H1 (cell line): ENCODE measurements at regions not wholly inside any gene's neighbourhood (a gene's known extent, or its start where the extent isn't known, plus 50 kb on each side); places are given as distances from the start of the nearest gene placed in this dataset.

Source experiments
- CTCF ChIA-PET: fragments of 300-600 bp; sonication (Branson Sonifier 250); formaldehyde crosslinking; loops from one replicate; lab custom pipeline; 2021; ENCODE audit not compliant: partially characterized antibody; lab: Charles Lee
- POLR2A ChIA-PET: fragments of 300-600 bp; sonication (Branson Sonifier 250); formaldehyde crosslinking; loops from one replicate; lab custom pipeline; 2021; ENCODE audit warnings: inconsistent platforms; ENCODE audit not compliant: partially characterized antibody; lab: Charles Lee
- DNase-seq, 2 experiments: peaks; one replicate each; pipeline versions ENCODE4 v3.0.0 to v3.0.0-alpha.2; 2010 to 2022; ENCODE audit warnings: low spot score in 2 of 2, low read depth in 1 of 2, mixed read lengths in 1 of 2
- FAIRE-seq: peaks from 2 replicates; lab custom pipeline; 2011; peaks lifted over from hg19 to GRCh38; lab: Jason Lieb, UNC
- H2AFZ ChIP-seq: 2 replicates; pipeline ENCODE4 v1.8.1; 2012; ENCODE audit warnings: low read length, inconsistent platforms
- H2AK5ac ChIP-seq: 2 replicates; pipeline ENCODE4 v1.6.1; 2013; ENCODE audit warnings: low read depth, low read length
- H2BK120ac ChIP-seq: replicated peaks from 2 replicates; pipeline ENCODE3; 2013; ENCODE audit warnings: low read depth, low read length, inconsistent platforms
- H2BK12ac ChIP-seq: 2 replicates; pipeline ENCODE4 v1.6.1; 2013; ENCODE audit warnings: low read depth, low read length
- H2BK15ac ChIP-seq: 2 replicates; pipeline ENCODE4 v1.6.1; 2013; ENCODE audit warnings: low read length
- H2BK20ac ChIP-seq: 2 replicates; pipeline ENCODE4 v1.6.1; 2013; ENCODE audit warnings: low read length
- H2BK5ac ChIP-seq: 2 replicates; pipeline ENCODE4 v1.6.1; 2013; ENCODE audit warnings: low read depth, low read length
- H3K14ac ChIP-seq: 2 replicates; pipeline ENCODE4 v1.6.1; 2013; ENCODE audit warnings: inconsistent platforms; ENCODE audit not compliant: insufficient read length
- H3K18ac ChIP-seq: 2 replicates; pipeline ENCODE4 v1.6.1; 2013; ENCODE audit warnings: low read length; ENCODE audit errors: extremely low read depth
- H3K23ac ChIP-seq: 2 replicates; pipeline ENCODE4 v1.6.1; 2013; ENCODE audit warnings: inconsistent platforms; ENCODE audit not compliant: insufficient read length
- H3K23me2 ChIP-seq: 2 replicates; pipeline ENCODE4 v1.6.1; 2013; ENCODE audit warnings: low read depth, low read length
- H3K27ac ChIP-seq: 2 replicates; pipeline ENCODE4 v1.6.1; 2011; ENCODE audit warnings: low read depth, low read length, inconsistent platforms
- H3K27me3 ChIP-seq, 4 experiments: replicated peaks in 1 of 4; 1 replicate in 1 of 4; 2 replicates in 3 of 4; pipeline versions ENCODE4 v1.6.1 to v1.8.1; 2011 to 2013; ENCODE audit warnings: low read length in 3 of 4, mild to moderate bottlenecking in 3 of 4, inconsistent platforms in 2 of 4, mixed read lengths in 2 of 4, moderate library complexity in 1 of 4; ENCODE audit not compliant: control insufficient read depth in 3 of 4, insufficient read depth in 3 of 4; ENCODE audit errors: extremely low read depth in 1 of 4
- H3K36me3 ChIP-seq, 4 experiments: 2 replicates each; pipeline versions ENCODE4 v1.6.1 to v1.8.1; 2011 to 2013; ENCODE audit warnings: mild to moderate bottlenecking in 4 of 4, low read length in 3 of 4, moderate library complexity in 2 of 4, control low read depth in 1 of 4, inconsistent platforms in 1 of 4; ENCODE audit not compliant: insufficient read depth in 4 of 4, control insufficient read depth in 2 of 4
- H3K4ac ChIP-seq: replicated peaks from 2 replicates; pipeline ENCODE3; 2013; ENCODE audit warnings: low read length, low read depth, mixed read lengths, inconsistent platforms; ENCODE audit not compliant: insufficient read length
- H3K4me1 ChIP-seq, 4 experiments: replicated peaks in 1 of 4; 1 replicate in 1 of 4; 2 replicates in 3 of 4; pipeline versions ENCODE4 v1.6.1 to v1.8.1; 2011 to 2013; ENCODE audit warnings: low read length in 3 of 4, inconsistent platforms in 2 of 4, mixed read lengths in 1 of 4; ENCODE audit not compliant: insufficient read depth in 4 of 4, control insufficient read depth in 3 of 4
- H3K4me2 ChIP-seq, 2 experiments: 2 replicates each; pipeline versions ENCODE4 v1.6.1 to v1.8.1; 2011 to 2013; ENCODE audit warnings: low read depth in 2 of 2, low read length in 2 of 2, control low read depth in 1 of 2, inconsistent platforms in 1 of 2, mild to moderate bottlenecking in 1 of 2; ENCODE audit not compliant: insufficient read depth in 1 of 2
- H3K4me3 ChIP-seq, 4 experiments: fragments of 200-600, 300-600 bp in 1 of 4; sonication (generic), shearing (Covaris generic), sonication (Bioruptor Twin) in 1 of 4; 2 replicates each; pipeline versions ENCODE4 v1.5.1 to v1.8.1; 2011 to 2016; ENCODE audit warnings: low read length in 4 of 4, low read depth in 3 of 4, control low read depth in 2 of 4, inconsistent platforms in 2 of 4, mild to moderate bottlenecking in 2 of 4, mixed read lengths in 1 of 4, moderate library complexity in 1 of 4; ENCODE audit not compliant: insufficient read depth in 2 of 4; ENCODE audit errors: extremely low read depth in 1 of 4
- H3K56ac ChIP-seq: replicated peaks from 2 replicates; pipeline ENCODE3; 2013; ENCODE audit warnings: low read depth, mild to moderate bottlenecking, mixed read lengths, low read length, inconsistent platforms; ENCODE audit not compliant: insufficient read length
- H3K79me1 ChIP-seq: 2 replicates; pipeline ENCODE4 v1.6.1; 2013; ENCODE audit warnings: low read depth, low read length, control low read depth
- H3K79me2 ChIP-seq, 2 experiments: 2 replicates each; pipeline versions ENCODE4 v1.6.1 to v1.8.1; 2012 to 2013; ENCODE audit warnings: low read length in 2 of 2, mild to moderate bottlenecking in 2 of 2, inconsistent platforms in 1 of 2; ENCODE audit not compliant: insufficient read depth in 2 of 2, control insufficient read depth in 1 of 2
- H3K9ac ChIP-seq, 4 experiments: replicated peaks in 1 of 4; 1 replicate in 1 of 4; 2 replicates in 3 of 4; pipeline versions ENCODE4 v1.6.1 to v1.8.1; 2011 to 2013; ENCODE audit warnings: low read depth in 3 of 4, low read length in 3 of 4, control low read depth in 2 of 4, mild to moderate bottlenecking in 2 of 4, moderate library complexity in 2 of 4, inconsistent platforms in 1 of 4; ENCODE audit errors: extremely low read depth in 1 of 4
- H3K9me3 ChIP-seq, 2 experiments: 2 replicates each; pipeline versions ENCODE4 v1.6.1 to v1.8.1; 2012 to 2013; ENCODE audit warnings: mild to moderate bottlenecking in 2 of 2, moderate library complexity in 2 of 2, control low read depth in 1 of 2, inconsistent platforms in 1 of 2, low read depth in 1 of 2, low read length in 1 of 2, mixed read lengths in 1 of 2; ENCODE audit not compliant: insufficient read depth in 2 of 2
- H4K20me1 ChIP-seq, 2 experiments: replicated peaks in 1 of 2; 2 replicates each; pipeline versions ENCODE3 to v1.8.1; 2011 to 2013; ENCODE audit warnings: inconsistent platforms in 2 of 2, low read length in 2 of 2, mild to moderate bottlenecking in 1 of 2; ENCODE audit not compliant: insufficient read depth in 2 of 2, control insufficient read depth in 1 of 2
- H4K5ac ChIP-seq: 2 replicates; pipeline ENCODE4 v1.6.1; 2013; ENCODE audit warnings: low read length, low read depth, mixed read lengths, inconsistent platforms; ENCODE audit not compliant: insufficient read length
- H4K8ac ChIP-seq: 2 replicates; pipeline ENCODE4 v1.8.0; 2013; ENCODE audit warnings: mild to moderate bottlenecking, moderate library complexity, low read length, inconsistent platforms; ENCODE audit not compliant: insufficient read depth; ENCODE audit errors: extremely low read depth
- H4K91ac ChIP-seq: replicated peaks from 2 replicates; pipeline ENCODE3; 2013; ENCODE audit warnings: low read length, mixed read lengths, inconsistent platforms; ENCODE audit not compliant: insufficient read length
- CBX5 ChIP-seq: fragments of 300-800, 300-1000 bp; sonication (generic); IDR thresholded peaks from 2 replicates; pipeline ENCODE4 v1.7.1; 2016; ENCODE audit warnings: antibody characterized with exemption, low read length, low read depth
- CHD1 ChIP-seq: IDR thresholded peaks from 2 replicates; pipeline ENCODE4 v1.6.1; 2012; ENCODE audit warnings: low read depth, low read length, improper control_type of control experiment
- JUND ChIP-seq: IDR thresholded peaks from 2 replicates; pipeline ENCODE4 v1.6.1; 2011; ENCODE audit warnings: mild to moderate bottlenecking, improper control_type of control experiment, low read length
- MAX ChIP-seq: IDR thresholded peaks from 2 replicates; pipeline ENCODE4 v1.6.1; 2012; ENCODE audit warnings: inconsistent platforms
- RAD21 ChIP-seq, 2 experiments: IDR thresholded peaks in 1 of 2; conservative IDR thresholded peaks in 1 of 2; 2 replicates each; pipeline ENCODE4 v1.6.1; 2011; ENCODE audit warnings: low read depth in 2 of 2, low read length in 2 of 2, improper control_type of control experiment in 1 of 2, inconsistent platforms in 1 of 2, mild to moderate bottlenecking in 1 of 2, moderate library complexity in 1 of 2
- SRF ChIP-seq: IDR thresholded peaks from 2 replicates; pipeline ENCODE4 v1.6.1; 2011; ENCODE audit warnings: mild to moderate bottlenecking, low read depth, low read length, moderate library complexity
- WGBS, 2 experiments: shearing (Covaris generic) in 1 of 2; methylation state at CpG; one replicate each; pipeline versions ENCODE4 v1.1.6 to v1.1.7; 2013 to 2015; ENCODE audit warnings: low lambda C conversion rate in 2 of 2, mixed read lengths in 2 of 2, inconsistent platforms in 1 of 2, low coverage in 1 of 2, missing lambda C conversion rate in 1 of 2; ENCODE audit not compliant: insufficient replicate concordance in 2 of 2, insufficient coverage in 1 of 2, insufficient read length in 1 of 2; ENCODE audit errors: extremely low coverage in 1 of 2, missing lambda C conversion rate in 1 of 2; 5-methylcytosine and 5-hydroxymethylcytosine counted together
- TF ChIP-seq, protein P1 (sequence below): IDR thresholded peaks from 2 replicates; pipeline ENCODE4 v1.6.1; 2011; ENCODE audit warnings: low read depth, mild to moderate bottlenecking, low read length; ENCODE audit not compliant: insufficient read depth

GRCh38 chr1:208892147-208892546 lies 648.0 kb upstream of the PLXNA2 start:
- H2AFZ ChIP-seq: no peak overlapping the region
- no peak overlapping the region for H2BK120ac ChIP-seq
- no peak overlapping the region for H4K5ac ChIP-seq
- TF ChIP-seq MAX: no peak
- TF ChIP-seq SRF: no peak
- no peak for TF ChIP-seq CBX5
- TF ChIP-seq RAD21 (IDR thresholded peaks at IDR 0.05 in 1 of 2, conservative IDR thresholded peaks at IDR 0.05 in 1 of 2; ENCODE audit: low read depth in 2 of 2, low read length in 2 of 2): no peak
- TF ChIP-seq JUND: no peak
- no peak for TF ChIP-seq CHD1
- TF ChIP-seq, protein P1, sequence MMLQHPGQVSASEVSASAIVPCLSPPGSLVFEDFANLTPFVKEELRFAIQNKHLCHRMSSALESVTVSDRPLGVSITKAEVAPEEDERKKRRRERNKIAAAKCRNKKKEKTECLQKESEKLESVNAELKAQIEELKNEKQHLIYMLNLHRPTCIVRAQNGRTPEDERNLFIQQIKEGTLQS: no peak
- FAIRE-seq (no peak), DNase-seq (no peak)
- no peak overlapping the region; the same call in 1 of the 2 replicates for H3K27ac ChIP-seq
- H3K79me2 ChIP-seq: no peaks in the 10 kb centered on the region
- H3K27me3 ChIP-seq: no peaks in the 10 kb centered on the region
- ChIA-PET POLR2A (no interaction called here), CTCF (interaction anchor here (1.2 kb wide), 1 partner anchor 8 kb away, joined by 3 read pairs; no protein-coding TSS in a partner anchor)
- H2BK20ac ChIP-seq: no peak overlapping the region
- H3K9me3 ChIP-seq: no peaks in the 10 kb centered on the region
- H2AK5ac ChIP-seq: no peak overlapping the region
- 90% methylated on average over 6 of the region's 6 CpGs; no CpG with 5 or more reads in 1 of the 2 experiments for WGBS, 2 experiments
- H3K4ac ChIP-seq: no peak overlapping the region
- no peak overlapping the region for H4K91ac ChIP-seq
- H3K4me1 ChIP-seq: no peaks in the 10 kb centered on the region
- H3K9ac ChIP-seq: no peak overlapping the region
- H3K4me3 ChIP-seq: no peak overlapping the region
- no peaks in the 10 kb centered on the region for H4K20me1 ChIP-seq
- H3K56ac ChIP-seq: no peak overlapping the region
- H2BK15ac ChIP-seq: no peak overlapping the region
- H4K8ac ChIP-seq: no peak overlapping the region
- no peak overlapping the region for H2BK5ac ChIP-seq
- no peak overlapping the region for H3K4me2 ChIP-seq
- no peak overlapping the region for H3K14ac ChIP-seq
- H3K36me3 ChIP-seq: no peaks in the 10 kb centered on the region
- no peak overlapping the region for H2BK12ac ChIP-seq
- H3K23me2 ChIP-seq: no peaks in the 10 kb centered on the region
- H3K18ac ChIP-seq: no peak overlapping the region
- no peak overlapping the region for H3K23ac ChIP-seq
- no peaks in the 10 kb centered on the region for H3K79me1 ChIP-seq
